ENCODE measurements at regions not wholly inside any gene's neighbourhood (a gene's known extent, or its start where the extent isn't known, plus 50 kb on each side); places are given as distances from the start of the nearest gene placed in this dataset.

DNA sequence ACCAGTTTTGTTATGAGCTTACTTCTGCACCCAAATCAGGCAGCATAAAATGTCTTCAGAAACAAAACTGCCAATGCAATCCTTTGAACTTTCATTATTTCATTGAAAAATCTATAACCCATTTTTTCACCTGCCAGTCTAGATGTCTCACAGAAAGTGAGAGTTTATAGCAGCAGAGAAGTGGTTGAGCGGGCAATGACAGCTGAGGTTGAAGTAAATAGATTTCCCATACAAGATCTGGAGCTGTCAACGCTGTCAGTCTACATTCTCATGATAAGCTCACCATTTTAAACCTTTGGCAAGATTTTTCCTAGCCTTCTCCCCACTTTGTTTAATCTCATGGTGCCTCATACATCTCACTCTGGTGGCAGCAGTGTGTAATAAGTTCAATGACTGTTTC, 1144.9 kb upstream of the PCDH9 start:
- TF ChIP-seq EZH2 (IDR thresholded peaks at IDR 0.05; ENCODE audit: insufficient read depth, poor library complexity, severe bottlenecking) (no peak), EZH2phosphoT487 (IDR thresholded peaks at IDR 0.05; ENCODE audit: insufficient read depth, low read depth) (no peak)

Data from GM23248 (cell line).